ENCODE measurements at regions not wholly inside any gene's neighbourhood (a gene's known extent, or its start where the extent isn't known, plus 50 kb on each side); places are given as distances from the start of the nearest gene placed in this dataset.

GRCh38 chr11:112522536-112522935 is 261.9 kb upstream of the PLET1 start:
- H3K4me3 ChIP-seq (ENCODE audit: low read depth, low read length) = no peak overlapping the region
- H3K27me3 ChIP-seq (ENCODE audit: control insufficient read depth, insufficient read depth, low read length) = no peaks in the 10 kb centered on the region
- H3K9me3 ChIP-seq (ENCODE audit: control insufficient read depth, insufficient read depth, low read length) = no peaks in the 10 kb centered on the region
- H3K9ac ChIP-seq (ENCODE audit: low read depth, low read length) = no peak overlapping the region
- H3K27ac ChIP-seq (ENCODE audit: low read depth, low read length) = no peak overlapping the region
- H3K36me3 ChIP-seq (ENCODE audit: control insufficient read depth, insufficient read depth, low read length) = no peaks in the 10 kb centered on the region
- peaks cover 6% of the 10 kb centered on the region; the same call in 1 of the 2 replicates for H3K4me1 ChIP-seq (ENCODE audit: control insufficient read depth, insufficient read depth, low read length)

- Histone ChIP-seq H3K36me3 (ENCODE audit: control insufficient read depth, insufficient read depth, low read length) (no peaks in the 10 kb centered on the region), H3K27me3 (ENCODE audit: control insufficient read depth, insufficient read depth, low read length) (no peaks in the 10 kb centered on the region), H3K27ac (ENCODE audit: low read depth, low read length) (no peak overlapping the region), H3K9me3 (ENCODE audit: control insufficient read depth, insufficient read depth, low read length) (no peaks in the 10 kb centered on the region), H3K4me1 (ENCODE audit: control insufficient read depth, insufficient read depth, low read length) (peaks cover 6% of the 10 kb centered on the region; the same call in 1 of the 2 replicates), H3K9ac (ENCODE audit: low read depth, low read length) (no peak overlapping the region), H3K4me3 (ENCODE audit: low read depth, low read length) (no peak overlapping the region)
Measured at GRCh38 chr11:112523031-112523430, 262.4 kb upstream of the PLET1 start.

- Histone ChIP-seq H3K9ac (ENCODE audit: low read depth, low read length) (no peak overlapping the region), H3K36me3 (ENCODE audit: control insufficient read depth, insufficient read depth, low read length) (no peaks in the 10 kb centered on the region), H3K4me1 (ENCODE audit: control insufficient read depth, insufficient read depth, low read length) (peaks cover 6% of the 10 kb centered on the region; the same call in 1 of the 2 replicates), H3K27me3 (ENCODE audit: control insufficient read depth, insufficient read depth, low read length) (no peaks in the 10 kb centered on the region), H3K4me3 (ENCODE audit: low read depth, low read length) (no peak overlapping the region), H3K9me3 (ENCODE audit: control insufficient read depth, insufficient read depth, low read length) (no peaks in the 10 kb centered on the region), H3K27ac (ENCODE audit: low read depth, low read length) (no peak overlapping the region)
Measured at GRCh38 chr11:112523477-112523876, 262.8 kb upstream of the PLET1 start.

GRCh38 chr11:112523951-112524350 is 263.3 kb upstream of the PLET1 start:
- peaks cover 6% of the 10 kb centered on the region; the same call in 1 of the 2 replicates for H3K4me1 ChIP-seq (ENCODE audit: control insufficient read depth, insufficient read depth, low read length)
- H3K9me3 ChIP-seq (ENCODE audit: control insufficient read depth, insufficient read depth, low read length) = no peaks in the 10 kb centered on the region
- no peak overlapping the region for H3K4me3 ChIP-seq (ENCODE audit: low read depth, low read length)
- no peaks in the 10 kb centered on the region for H3K36me3 ChIP-seq (ENCODE audit: control insufficient read depth, insufficient read depth, low read length)
- no peak overlapping the region for H3K27ac ChIP-seq (ENCODE audit: low read depth, low read length)
- no peak overlapping the region for H3K9ac ChIP-seq (ENCODE audit: low read depth, low read length)
- no peaks in the 10 kb centered on the region for H3K27me3 ChIP-seq (ENCODE audit: control insufficient read depth, insufficient read depth, low read length)

GRCh38 chr11:112524798-112525197 is 264.1 kb upstream of the PLET1 start:
- H3K27ac ChIP-seq (ENCODE audit: low read depth, low read length) = no peak overlapping the region

GRCh38 chr11:112525270-112525669 is 264.6 kb upstream of the PLET1 start:
- no peaks in the 10 kb centered on the region for H3K36me3 ChIP-seq (ENCODE audit: control insufficient read depth, insufficient read depth, low read length)
- no peak overlapping the region for H3K9ac ChIP-seq (ENCODE audit: low read depth, low read length)
- no peak overlapping the region for H3K27ac ChIP-seq (ENCODE audit: low read depth, low read length)
- no peak overlapping the region for H3K4me3 ChIP-seq (ENCODE audit: low read depth, low read length)
- peaks cover 6% of the 10 kb centered on the region; the same call in 1 of the 2 replicates for H3K4me1 ChIP-seq (ENCODE audit: control insufficient read depth, insufficient read depth, low read length)
- H3K27me3 ChIP-seq (ENCODE audit: control insufficient read depth, insufficient read depth, low read length) = no peaks in the 10 kb centered on the region
- H3K9me3 ChIP-seq (ENCODE audit: control insufficient read depth, insufficient read depth, low read length) = no peaks in the 10 kb centered on the region

More at GRCh38 chr11:112524798-112525197, 264.1 kb upstream of the PLET1 start:
- Histone ChIP-seq H3K27me3 (ENCODE audit: control insufficient read depth, insufficient read depth, low read length) (no peaks in the 10 kb centered on the region), H3K9me3 (ENCODE audit: control insufficient read depth, insufficient read depth, low read length) (no peaks in the 10 kb centered on the region), H3K4me3 (ENCODE audit: low read depth, low read length) (no peak overlapping the region), H3K4me1 (ENCODE audit: control insufficient read depth, insufficient read depth, low read length) (peaks cover 6% of the 10 kb centered on the region; the same call in 1 of the 2 replicates), H3K9ac (ENCODE audit: low read depth, low read length) (no peak overlapping the region), H3K36me3 (ENCODE audit: control insufficient read depth, insufficient read depth, low read length) (no peaks in the 10 kb centered on the region)

- Histone ChIP-seq H3K9ac (ENCODE audit: low read depth, low read length) (no peak overlapping the region), H3K9me3 (ENCODE audit: control insufficient read depth, insufficient read depth, low read length) (no peaks in the 10 kb centered on the region), H3K27ac (ENCODE audit: low read depth, low read length) (no peak overlapping the region), H3K36me3 (ENCODE audit: control insufficient read depth, insufficient read depth, low read length) (no peaks in the 10 kb centered on the region), H3K4me3 (ENCODE audit: low read depth, low read length) (no peak overlapping the region), H3K27me3 (ENCODE audit: control insufficient read depth, insufficient read depth, low read length) (no peaks in the 10 kb centered on the region), H3K4me1 (ENCODE audit: control insufficient read depth, insufficient read depth, low read length) (peaks cover 6% of the 10 kb centered on the region; the same call in 1 of the 2 replicates)
Measured at GRCh38 chr11:112525844-112526590, 265.4 kb upstream of the PLET1 start.

GRCh38 chr11:112526699-112527416 is 266.2 kb upstream of the PLET1 start:
- H3K4me3 ChIP-seq (ENCODE audit: low read depth, low read length) = no peak overlapping the region
- no peaks in the 10 kb centered on the region for H3K36me3 ChIP-seq (ENCODE audit: control insufficient read depth, insufficient read depth, low read length)
- no peaks in the 10 kb centered on the region for H3K9me3 ChIP-seq (ENCODE audit: control insufficient read depth, insufficient read depth, low read length)
- H3K27me3 ChIP-seq (ENCODE audit: control insufficient read depth, insufficient read depth, low read length) = no peaks in the 10 kb centered on the region
- no peak overlapping the region for H3K27ac ChIP-seq (ENCODE audit: low read depth, low read length)
- H3K4me1 ChIP-seq (ENCODE audit: control insufficient read depth, insufficient read depth, low read length) = peaks cover 6% of the 10 kb centered on the region; the same call in 1 of the 2 replicates
- H3K9ac ChIP-seq (ENCODE audit: low read depth, low read length) = no peak overlapping the region

GRCh38 chr11:112529071-112529470 is 268.4 kb upstream of the PLET1 start:
- H3K9me3 ChIP-seq (ENCODE audit: control insufficient read depth, insufficient read depth, low read length) = no peaks in the 10 kb centered on the region
- H3K4me3 ChIP-seq (ENCODE audit: low read depth, low read length) = no peak overlapping the region
- no peaks in the 10 kb centered on the region for H3K36me3 ChIP-seq (ENCODE audit: control insufficient read depth, insufficient read depth, low read length)
- H3K9ac ChIP-seq (ENCODE audit: low read depth, low read length) = no peak overlapping the region
- H3K27me3 ChIP-seq (ENCODE audit: control insufficient read depth, insufficient read depth, low read length) = no peaks in the 10 kb centered on the region
- H3K4me1 ChIP-seq (ENCODE audit: control insufficient read depth, insufficient read depth, low read length) = no peaks in the 10 kb centered on the region
- no peak overlapping the region for H3K27ac ChIP-seq (ENCODE audit: low read depth, low read length)

- Histone ChIP-seq H3K9me3 (ENCODE audit: control insufficient read depth, insufficient read depth, low read length) (no peaks in the 10 kb centered on the region), H3K4me1 (ENCODE audit: control insufficient read depth, insufficient read depth, low read length) (no peaks in the 10 kb centered on the region), H3K4me3 (ENCODE audit: low read depth, low read length) (no peak overlapping the region), H3K9ac (ENCODE audit: low read depth, low read length) (no peak overlapping the region), H3K27ac (ENCODE audit: low read depth, low read length) (no peak overlapping the region), H3K27me3 (ENCODE audit: control insufficient read depth, insufficient read depth, low read length) (no peaks in the 10 kb centered on the region), H3K36me3 (ENCODE audit: control insufficient read depth, insufficient read depth, low read length) (no peaks in the 10 kb centered on the region)
Measured at GRCh38 chr11:112532506-112532905, 271.8 kb upstream of the PLET1 start.

GRCh38 chr11:112533682-112534081 is 273.0 kb upstream of the PLET1 start:
- Histone ChIP-seq H3K27me3 (ENCODE audit: control insufficient read depth, insufficient read depth, low read length) (no peaks in the 10 kb centered on the region), H3K4me3 (ENCODE audit: low read depth, low read length) (no peak overlapping the region)

More at GRCh38 chr11:112533682-112534081, 273.0 kb upstream of the PLET1 start:
- Histone ChIP-seq H3K9ac (ENCODE audit: low read depth, low read length) (no peak overlapping the region), H3K9me3 (ENCODE audit: control insufficient read depth, insufficient read depth, low read length) (no peaks in the 10 kb centered on the region), H3K4me1 (ENCODE audit: control insufficient read depth, insufficient read depth, low read length) (no peaks in the 10 kb centered on the region), H3K27ac (ENCODE audit: low read depth, low read length) (no peak overlapping the region), H3K36me3 (ENCODE audit: control insufficient read depth, insufficient read depth, low read length) (no peaks in the 10 kb centered on the region)
